ENCODE measurements at regions not wholly inside any gene's neighbourhood (a gene's known extent, or its start where the extent isn't known, plus 50 kb on each side); places are given as distances from the start of the nearest gene placed in this dataset.

GRCh38 chr3:31399271-31399670 lies 133.5 kb upstream of the STT3B start:
- Histone ChIP-seq H3K4me3 (ENCODE audit: low read depth, low read length) (no peak overlapping the region), H3K4me1 (no peaks in the 10 kb centered on the region), H3K36me3 (ENCODE audit: control insufficient read depth, insufficient read depth, low read length) (no peaks in the 10 kb centered on the region), H3K9ac (no peak overlapping the region), H3K27me3 (ENCODE audit: control insufficient read depth, insufficient read depth, low read length) (no peaks in the 10 kb centered on the region), H3K4me2 (ENCODE audit: low read length) (no peak overlapping the region), H3K9me3 (ENCODE audit: control insufficient read depth, low read length) (no peaks in the 10 kb centered on the region), H3K27ac (no peak overlapping the region), H2AFZ (no peak overlapping the region), H3K79me2 (no peaks in the 10 kb centered on the region)
- no peak for TF ChIP-seq CTCF (IDR thresholded peaks at IDR 0.05)

- Histone ChIP-seq H2AFZ (no peak overlapping the region), H3K79me2 (no peaks in the 10 kb centered on the region), H3K4me2 (ENCODE audit: low read length) (no peak overlapping the region), H3K9me3 (ENCODE audit: control insufficient read depth, low read length) (no peaks in the 10 kb centered on the region), H3K4me3 (ENCODE audit: low read depth, low read length) (no peak overlapping the region), H3K27ac (no peak overlapping the region), H3K36me3 (ENCODE audit: control insufficient read depth, insufficient read depth, low read length) (no peaks in the 10 kb centered on the region), H3K4me1 (peaks cover 11% of the 10 kb centered on the region), H3K9ac (no peak overlapping the region), H3K27me3 (ENCODE audit: control insufficient read depth, insufficient read depth, low read length) (no peaks in the 10 kb centered on the region)
- no peak for TF ChIP-seq CTCF (IDR thresholded peaks at IDR 0.05)
These were observed 130.6 kb upstream of the STT3B start for GRCh38 chr3:31402117-31402516.

- H3K4me2 ChIP-seq (ENCODE audit: low read length): no peak overlapping the region
- TF ChIP-seq CTCF (IDR thresholded peaks at IDR 0.05): no peak
- no peak overlapping the region for H3K9ac ChIP-seq
- no peaks in the 10 kb centered on the region for H3K79me2 ChIP-seq
- H2AFZ ChIP-seq: no peak overlapping the region
- H3K4me1 ChIP-seq: peaks cover 11% of the 10 kb centered on the region
- H3K27ac ChIP-seq: no peak overlapping the region
- no peaks in the 10 kb centered on the region for H3K36me3 ChIP-seq (ENCODE audit: control insufficient read depth, insufficient read depth, low read length)
- H3K9me3 ChIP-seq (ENCODE audit: control insufficient read depth, low read length): no peaks in the 10 kb centered on the region
- no peaks in the 10 kb centered on the region for H3K27me3 ChIP-seq (ENCODE audit: control insufficient read depth, insufficient read depth, low read length)
- no peak overlapping the region for H3K4me3 ChIP-seq (ENCODE audit: low read depth, low read length)
These were observed 129.5 kb upstream of the STT3B start for GRCh38 chr3:31403197-31403596.

- H2AFZ ChIP-seq: no peak overlapping the region
- H3K4me3 ChIP-seq (ENCODE audit: low read depth, low read length): no peak overlapping the region
These were observed 127.9 kb upstream of the STT3B start for GRCh38 chr3:31404871-31405270.

More at GRCh38 chr3:31404871-31405270, 127.9 kb upstream of the STT3B start:
- Histone ChIP-seq H3K27ac (no peak overlapping the region), H3K9me3 (ENCODE audit: control insufficient read depth, low read length) (no peaks in the 10 kb centered on the region), H3K9ac (no peak overlapping the region), H3K79me2 (no peaks in the 10 kb centered on the region), H3K36me3 (ENCODE audit: control insufficient read depth, insufficient read depth, low read length) (no peaks in the 10 kb centered on the region), H3K27me3 (ENCODE audit: control insufficient read depth, insufficient read depth, low read length) (no peaks in the 10 kb centered on the region), H3K4me2 (ENCODE audit: low read length) (no peak overlapping the region), H3K4me1 (peaks cover 11% of the 10 kb centered on the region)
- TF ChIP-seq CTCF (IDR thresholded peaks at IDR 0.05): no peak

All from parathyroid adenoma (tissue), 2 donors.